NCI-H524 (cell line): ENCODE measurements at regions not wholly inside any gene's neighbourhood (a gene's known extent, or its start where the extent isn't known, plus 50 kb on each side); places are given as distances from the start of the nearest gene placed in this dataset.
"Not testable (repeated sequence)": the region's sequence is repeated elsewhere in the genome, so short reads cannot be mapped to it uniquely, and the experiment has no call there.

ENCODE experiments used
- DNase-seq, 2 experiments: peaks; one replicate each; lab custom pipeline; 2025; lab: John Stamatoyannopoulos, UW

GRCh38 chr1:208717525-208717924 lies 473.3 kb upstream of the PLXNA2 start:
- DNase-seq, result no peak

GRCh38 chr1:208722592-208722991 lies 478.4 kb upstream of the PLXNA2 start:
- DNase-seq, result no peak

GRCh38 chr1:208724079-208724478 lies 479.9 kb upstream of the PLXNA2 start:
- DNase-seq, result no peak

GRCh38 chr1:208728815-208729214 lies 484.6 kb upstream of the PLXNA2 start:
- peak; percentile 2 to 58 for DNase-seq

- DNase-seq, result peak; percentile 66 to 86
These were observed 488.0 kb upstream of the PLXNA2 start for GRCh38 chr1:208731981-208732821.

GRCh38 chr1:208737161-208737560 lies 493.0 kb upstream of the PLXNA2 start:
- no peak for DNase-seq

GRCh38 chr1:208737922-208738321 lies 493.7 kb upstream of the PLXNA2 start:
- DNase-seq, result peak in 1 of 2 experiments; percentile 4

GRCh38 chr1:208739636-208740035 lies 495.5 kb upstream of the PLXNA2 start:
- not testable (repeated sequence) for DNase-seq

GRCh38 chr1:208741296-208741695 lies 497.1 kb upstream of the PLXNA2 start:
- no peak for DNase-seq

GRCh38 chr1:208743361-208743760 lies 499.2 kb upstream of the PLXNA2 start:
- DNase-seq, result no peak

GRCh38 chr1:208747979-208748378 lies 503.8 kb upstream of the PLXNA2 start:
- no peak for DNase-seq

- no peak for DNase-seq
These were observed 504.4 kb upstream of the PLXNA2 start for GRCh38 chr1:208748387-208749165.

- no peak for DNase-seq
These were observed 512.3 kb upstream of the PLXNA2 start for GRCh38 chr1:208756339-208756981.

- no peak for DNase-seq
These were observed 513.7 kb upstream of the PLXNA2 start for GRCh38 chr1:208757846-208758245.

- DNase-seq, result no peak
These were observed 515.1 kb upstream of the PLXNA2 start for GRCh38 chr1:208759255-208759654.

GRCh38 chr1:208763971-208764370 lies 519.8 kb upstream of the PLXNA2 start:
- no peak for DNase-seq

GRCh38 chr1:208766832-208767231 lies 522.6 kb upstream of the PLXNA2 start:
- DNase-seq, result no peak

GRCh38 chr1:208767816-208768215 lies 523.6 kb upstream of the PLXNA2 start:
- DNase-seq, result no peak

- no peak for DNase-seq
These were observed 528.7 kb upstream of the PLXNA2 start for GRCh38 chr1:208772891-208773290.

- no peak for DNase-seq
These were observed 531.7 kb upstream of the PLXNA2 start for GRCh38 chr1:208775841-208776240.

GRCh38 chr1:208778417-208778816 lies 534.2 kb upstream of the PLXNA2 start:
- no peak for DNase-seq

GRCh38 chr1:208781391-208782045 lies 537.3 kb upstream of the PLXNA2 start:
- DNase-seq, result peak in 1 of 2 experiments; percentile 49
